H9 (cell line): ENCODE measurements at regions not wholly inside any gene's neighbourhood (a gene's known extent, or its start where the extent isn't known, plus 50 kb on each side); places are given as distances from the start of the nearest gene placed in this dataset.

Experiments
- DNase-seq: peaks from one replicate; pipeline ENCODE4 v3.0.0-alpha.2; 2017
- H2AFZ ChIP-seq: one replicate; pipeline ENCODE4 v1.6.1; 2013; ENCODE audit warnings: mild to moderate bottlenecking, low read length, control low read depth, moderate library complexity
- H2AK5ac ChIP-seq: 2 replicates; pipeline ENCODE4 v1.6.1; 2013; ENCODE audit warnings: low read length, control low read depth, mixed read lengths; ENCODE audit not compliant: insufficient read length
- H2BK120ac ChIP-seq: one replicate; pipeline ENCODE4 v1.6.1; 2013; ENCODE audit warnings: low read depth, mild to moderate bottlenecking, low read length, control low read depth, inconsistent platforms; ENCODE audit not compliant: poor library complexity, severe bottlenecking
- H2BK12ac ChIP-seq: 2 replicates; pipeline ENCODE4 v1.6.1; 2013; ENCODE audit warnings: low read length, control low read depth, mixed read lengths, low read depth; ENCODE audit not compliant: insufficient read length
- H2BK15ac ChIP-seq: 2 replicates; pipeline ENCODE4 v1.6.1; 2013; ENCODE audit warnings: low read depth, low read length, control low read depth
- H2BK20ac ChIP-seq: one replicate; pipeline ENCODE4 v1.6.1; 2013; ENCODE audit warnings: low read depth, mild to moderate bottlenecking, low read length, control low read depth, inconsistent platforms; ENCODE audit not compliant: poor library complexity, severe bottlenecking
- H2BK5ac ChIP-seq: 2 replicates; pipeline ENCODE4 v1.6.1; 2013; ENCODE audit warnings: low read length, control low read depth, mixed read lengths; ENCODE audit not compliant: insufficient read length
- H3K14ac ChIP-seq: 2 replicates; pipeline ENCODE4 v1.6.1; 2013; ENCODE audit warnings: low read length, control low read depth; ENCODE audit not compliant: insufficient read depth
- H3K18ac ChIP-seq: 2 replicates; pipeline ENCODE4 v1.6.1; 2013; ENCODE audit warnings: low read depth, mild to moderate bottlenecking, mixed read lengths, low read length, control low read depth; ENCODE audit not compliant: insufficient read length
- H3K23ac ChIP-seq: 2 replicates; pipeline ENCODE4 v1.6.1; 2013; ENCODE audit warnings: low read length, control low read depth, mixed read lengths, low read depth; ENCODE audit not compliant: insufficient read length
- H3K23me2 ChIP-seq: 2 replicates; pipeline ENCODE4 v1.6.1; 2013; ENCODE audit warnings: low read depth, mild to moderate bottlenecking, mixed read lengths, low read length, control low read depth; ENCODE audit not compliant: insufficient read length, poor library complexity, severe bottlenecking
- H3K27ac ChIP-seq: 2 replicates; pipeline ENCODE4 v1.5.1; 2013; ENCODE audit warnings: low read length, control low read depth, mixed read lengths, low read depth; ENCODE audit not compliant: insufficient read length
- H3K27me3 ChIP-seq: 2 replicates; pipeline ENCODE4 v1.6.1; 2013; ENCODE audit warnings: low read length, control low read depth, inconsistent platforms; ENCODE audit not compliant: insufficient read depth
- H3K4ac ChIP-seq: 2 replicates; pipeline ENCODE4 v1.6.1; 2013; ENCODE audit warnings: low read depth, mild to moderate bottlenecking, control low read depth, inconsistent platforms, low read length, moderate library complexity
- H3K4me1 ChIP-seq: 2 replicates; pipeline ENCODE4 v1.6.1; 2013; ENCODE audit warnings: low read length, control low read depth, inconsistent platforms; ENCODE audit not compliant: insufficient read depth
- H3K4me2 ChIP-seq: 2 replicates; pipeline ENCODE4 v1.6.1; 2013; ENCODE audit warnings: low read length, control low read depth, mixed read lengths; ENCODE audit not compliant: insufficient read length, insufficient read depth
- H3K56ac ChIP-seq: 2 replicates; pipeline ENCODE4 v1.6.1; 2013; ENCODE audit warnings: low read depth, mild to moderate bottlenecking, mixed read lengths, low read length, control low read depth; ENCODE audit not compliant: insufficient read length
- H3K79me1 ChIP-seq: 2 replicates; pipeline ENCODE4 v1.6.1; 2013; ENCODE audit warnings: low read depth, mild to moderate bottlenecking, moderate library complexity, low read length, control low read depth, inconsistent platforms; ENCODE audit not compliant: insufficient read depth, poor library complexity, severe bottlenecking
- H3K79me2 ChIP-seq: 2 replicates; pipeline ENCODE4 v1.6.1; 2013; ENCODE audit warnings: low read length, control low read depth, inconsistent platforms; ENCODE audit not compliant: insufficient read depth
- H3K9ac ChIP-seq: 2 replicates; pipeline ENCODE4 v1.6.1; 2013; ENCODE audit warnings: low read length, control low read depth, mixed read lengths; ENCODE audit not compliant: insufficient read length; ENCODE audit errors: extremely low read depth
- H3K9me3 ChIP-seq: one replicate; pipeline ENCODE4 v1.6.1; 2013; ENCODE audit warnings: low read depth, low read length, inconsistent platforms; ENCODE audit not compliant: control insufficient read depth
- H3T11ph ChIP-seq: one replicate; pipeline ENCODE4 v1.6.1; 2013; ENCODE audit warnings: mild to moderate bottlenecking, low read length, control low read depth, inconsistent platforms
- H4K20me1 ChIP-seq: one replicate; pipeline ENCODE4 v1.6.1; 2013; ENCODE audit not compliant: control insufficient read depth, insufficient read length, insufficient read depth
- H4K5ac ChIP-seq: 2 replicates; pipeline ENCODE4 v1.6.1; 2013; ENCODE audit warnings: low read depth, mild to moderate bottlenecking, mixed read lengths, low read length, control low read depth; ENCODE audit not compliant: insufficient read length
- H4K8ac ChIP-seq: replicated peaks from 2 replicates; pipeline ENCODE4 v1.6.1; 2013; ENCODE audit warnings: low read length, control low read depth, mixed read lengths, low read depth; ENCODE audit not compliant: insufficient read length
- H4K91ac ChIP-seq: 2 replicates; pipeline ENCODE4 v1.6.1; 2013; ENCODE audit warnings: low read depth, mild to moderate bottlenecking, moderate library complexity, mixed read lengths, low read length, control low read depth; ENCODE audit not compliant: insufficient read length
- H3K27ac Mint-ChIP-seq, 3 experiments: 2 replicates in 2 of 3; 3 replicates in 1 of 3; pipeline ENCODE4 v1.8.0; 2020 to 2021; ENCODE audit warnings: mixed read lengths in 3 of 3, mild to moderate bottlenecking in 1 of 3, moderate library complexity in 1 of 3
- H3K27me3 Mint-ChIP-seq: 2 replicates; pipeline ENCODE4 v1.8.0; 2021; ENCODE audit warnings: low read depth, mild to moderate bottlenecking, moderate library complexity, mixed read lengths
- H3K36me3 Mint-ChIP-seq, 3 experiments: 2 replicates in 2 of 3; 3 replicates in 1 of 3; pipeline ENCODE4 v1.8.0; 2020 to 2021; ENCODE audit warnings: low read depth in 3 of 3, mixed read lengths in 3 of 3; ENCODE audit not compliant: insufficient read depth in 1 of 3
- H3K4me1 Mint-ChIP-seq, 2 experiments: 2 replicates each; pipeline ENCODE4 v1.8.0; 2020; ENCODE audit warnings: mixed read lengths in 2 of 2
- H3K4me3 Mint-ChIP-seq, 2 experiments: 2 replicates in 1 of 2; 3 replicates in 1 of 2; pipeline ENCODE4 v1.8.0; 2020 to 2021; ENCODE audit warnings: mild to moderate bottlenecking in 2 of 2, mixed read lengths in 2 of 2, moderate library complexity in 1 of 2
- H3K9me3 Mint-ChIP-seq, 2 experiments: 2 replicates in 1 of 2; 3 replicates in 1 of 2; pipeline ENCODE4 v1.8.0; 2020; ENCODE audit warnings: mild to moderate bottlenecking in 2 of 2, mixed read lengths in 2 of 2, moderate library complexity in 1 of 2
- CTCF ChIP-seq: fragments of 200-600 bp; sonication (generic); conservative IDR thresholded peaks from 3 replicates; pipeline ENCODE4 v1.8.0; 2021; ENCODE audit warnings: antibody characterized with exemption, mild to moderate bottlenecking
- WGBS: extraction: QIAGEN DNeasy Blood & Tissue Kit; methylation state at CpG from one replicate; pipeline ENCODE4 v1.1.7; 2013; ENCODE audit warnings: missing lambda C conversion rate, low lambda C conversion rate, mixed read lengths; ENCODE audit not compliant: insufficient read length; ENCODE audit errors: extremely low coverage; 5-methylcytosine and 5-hydroxymethylcytosine counted together

GRCh38 chrX:93422693-93423092, 250.7 kb downstream of the NAP1L3 start:
- H3K27me3 ChIP-seq = no peaks in the 10 kb centered on the region
- Mint-ChIP-seq H3K9me3 (peaks cover 0 to 3% of the 10 kb centered on the region in 2 experiments; a peak in 3 of 5 replicates), H3K36me3 (peaks cover 0 to 6% (median 0%) of the 10 kb centered on the region in 3 experiments; a peak in 3 of 7 replicates), H3K27me3 (no peaks in the 10 kb centered on the region), H3K27ac (peak overlapping the region in 1 of 3 experiments; percentile 84; a peak in 2 of 7 replicates), H3K4me1 (peaks cover 21 to 26% of the 10 kb centered on the region in 2 experiments), H3K4me3 (no peak overlapping the region)
- no peaks in the 10 kb centered on the region for H3K9me3 ChIP-seq
- H3K4ac ChIP-seq = no peak overlapping the region
- H3K4me2 ChIP-seq = no peak overlapping the region
- H2BK5ac ChIP-seq = no peak overlapping the region
- H3T11ph ChIP-seq = no peak overlapping the region
- peak; percentile 83 for TF ChIP-seq CTCF
- H2AK5ac ChIP-seq = no peak overlapping the region
- no peaks in the 10 kb centered on the region for H4K20me1 ChIP-seq
- no peak overlapping the region for H2BK20ac ChIP-seq
- H4K91ac ChIP-seq = no peak overlapping the region
- H2BK12ac ChIP-seq = no peak overlapping the region
- no peaks in the 10 kb centered on the region for H3K23me2 ChIP-seq
- DNase-seq = peak; percentile 54
- H3K79me2 ChIP-seq = no peaks in the 10 kb centered on the region
- no peak overlapping the region for H3K23ac ChIP-seq
- WGBS = no CpG with 5 or more reads among the region's 6 CpGs
- H3K9ac ChIP-seq = no peak overlapping the region
- no peak overlapping the region for H3K56ac ChIP-seq
- no peak overlapping the region for H3K14ac ChIP-seq
- H3K27ac ChIP-seq = no peak overlapping the region
- no peak overlapping the region for H4K5ac ChIP-seq
- H3K18ac ChIP-seq = no peak overlapping the region
- H2AFZ ChIP-seq = no peak overlapping the region
- no peak overlapping the region for H2BK15ac ChIP-seq
- H2BK120ac ChIP-seq = no peak overlapping the region
- H3K4me1 ChIP-seq = 0 out of 2 replicates have a peak, but pooled peaks cover 2% of the 10 kb centered on the region
- no peaks in the 10 kb centered on the region for H3K79me1 ChIP-seq
- H4K8ac ChIP-seq = no peak overlapping the region
